NCI-H2107 treated with DMSO at 0.1 percent for 48 hours (cell line): ENCODE measurements at regions not wholly inside any gene's neighbourhood (a gene's known extent, or its start where the extent isn't known, plus 50 kb on each side); places are given as distances from the start of the nearest gene placed in this dataset.
"Not testable (repeated sequence)": the region's sequence is repeated elsewhere in the genome, so short reads cannot be mapped to it uniquely, and the experiment has no call there.

Source experiments
- DNase-seq: peaks from one replicate; lab custom pipeline; 2025; ENCODE audit not compliant: unreplicated experiment; lab: John Stamatoyannopoulos, UW

DNA sequence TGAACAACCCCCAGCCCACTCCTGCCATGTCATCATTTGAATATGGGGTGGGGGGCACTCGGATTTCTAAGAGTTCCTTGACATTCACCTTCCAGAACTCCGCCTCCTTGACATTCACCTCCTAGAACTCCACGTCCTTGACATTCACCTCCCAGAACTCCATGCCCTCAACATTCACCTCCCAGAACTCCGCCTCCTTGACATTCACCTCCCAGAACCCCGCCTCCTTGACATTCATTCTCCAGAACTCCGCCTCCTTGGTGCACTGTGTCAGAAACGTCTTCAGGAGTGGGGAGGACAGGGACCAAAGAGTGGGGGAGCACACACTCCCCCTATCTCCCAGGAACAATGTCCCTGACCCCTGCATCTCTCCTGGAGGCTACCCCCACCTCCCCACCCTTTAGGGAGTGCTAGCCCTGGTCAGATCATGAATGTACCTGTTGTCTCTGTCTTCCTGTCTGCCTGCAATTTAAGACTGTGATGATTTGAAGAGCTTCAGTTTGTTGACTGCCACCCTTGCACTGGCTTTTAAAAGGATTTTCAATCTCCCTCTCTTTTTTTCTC is 110.1 kb downstream of the NPTX2 start:
- DNase-seq, result no peak

DNA sequence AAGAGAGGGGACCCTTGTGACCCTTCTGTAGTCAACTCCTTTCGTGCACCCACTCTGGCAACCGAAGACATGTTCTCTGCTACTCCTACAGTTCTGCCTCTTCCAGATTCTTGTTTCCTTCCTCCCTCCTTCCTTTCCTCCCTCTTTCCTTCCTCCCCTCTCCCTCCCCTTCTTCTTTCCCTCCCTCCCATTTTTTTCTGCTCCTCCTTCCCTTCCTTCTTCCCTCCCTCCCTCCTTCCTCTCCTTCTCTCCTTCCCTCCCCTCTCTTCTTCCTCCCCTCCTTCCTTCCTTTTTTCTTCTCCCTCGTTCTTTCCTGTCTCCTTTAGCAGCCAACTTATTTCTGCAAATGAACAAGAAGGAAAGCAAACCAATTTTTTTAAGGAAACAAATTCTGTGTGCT is 111.5 kb downstream of the NPTX2 start:
- DNase-seq, result no peak

DNA sequence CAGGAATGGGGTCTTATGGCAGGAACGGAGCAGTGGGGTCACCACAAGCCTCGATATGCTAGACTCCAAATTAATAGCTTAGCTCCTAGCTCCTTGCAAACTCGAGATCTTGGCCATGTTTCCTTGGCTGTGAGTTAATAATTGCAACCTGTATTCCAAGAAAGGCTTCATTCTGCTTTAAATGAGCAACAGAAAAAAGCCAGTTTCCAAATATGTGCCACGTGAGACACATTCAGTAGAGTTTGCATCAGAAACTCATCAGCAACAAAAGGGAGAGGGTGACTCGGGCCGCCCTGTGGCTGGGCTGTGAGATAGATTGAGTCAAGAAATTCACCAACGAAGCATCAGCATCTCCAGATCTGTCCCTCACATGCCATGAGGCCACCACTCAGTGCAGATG is 112.0 kb downstream of the NPTX2 start:
- no peak for DNase-seq

GRCh38 chr7:98730326-98730725 is 113.2 kb downstream of the NPTX2 start:
- DNase-seq, result no peak

GRCh38 chr7:98731651-98732050 is 114.6 kb downstream of the NPTX2 start:
- no peak for DNase-seq

DNA sequence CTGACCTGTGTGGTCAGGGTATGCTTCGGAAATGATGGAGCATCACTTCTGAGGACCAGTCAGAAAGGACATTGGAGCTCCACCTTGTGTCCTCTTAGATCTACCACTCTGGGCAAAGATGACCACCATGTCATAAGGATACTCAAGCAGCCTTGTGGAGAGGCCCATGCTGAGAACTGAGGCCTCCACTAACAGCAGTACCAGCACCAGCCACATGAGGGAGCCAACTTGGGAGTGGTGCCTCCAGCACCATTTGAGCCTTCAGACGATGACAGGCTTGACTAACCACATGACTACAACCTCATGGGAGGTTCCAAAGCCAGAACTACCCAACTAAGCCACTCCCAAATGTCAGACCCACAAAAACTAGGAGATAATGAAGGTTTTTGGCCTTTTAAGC is 116.0 kb downstream of the NPTX2 start:
- DNase-seq, result no peak

- no peak for DNase-seq
Measured at GRCh38 chr7:98735801-98736200, 118.7 kb downstream of the NPTX2 start.

DNA sequence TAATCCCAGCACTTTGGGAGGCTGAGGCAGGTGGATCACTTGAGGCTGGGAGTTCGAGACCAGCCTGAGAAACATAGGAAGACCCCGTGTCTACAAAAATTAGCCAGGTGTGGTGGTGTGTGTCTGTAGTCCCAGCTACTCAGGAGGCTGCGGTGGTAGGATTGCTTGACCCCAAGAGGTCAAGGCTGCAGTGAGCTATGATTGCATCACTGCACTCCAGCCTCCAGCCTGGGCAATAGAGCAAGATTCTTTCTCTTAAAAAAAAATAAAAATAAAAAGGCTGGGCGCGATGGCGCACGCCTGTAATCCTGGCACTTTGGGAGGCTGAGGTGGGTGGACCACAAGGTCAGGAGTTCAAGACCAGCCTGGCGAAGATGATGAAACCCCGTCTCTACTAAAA is 119.4 kb downstream of the NPTX2 start:
- not testable (repeated sequence) for DNase-seq

GRCh38 chr7:98737176-98737575 is 120.1 kb downstream of the NPTX2 start:
- DNase-seq, result no peak

- DNase-seq, result no peak
Measured at GRCh38 chr7:98740643-98741042, 123.6 kb downstream of the NPTX2 start.

DNA sequence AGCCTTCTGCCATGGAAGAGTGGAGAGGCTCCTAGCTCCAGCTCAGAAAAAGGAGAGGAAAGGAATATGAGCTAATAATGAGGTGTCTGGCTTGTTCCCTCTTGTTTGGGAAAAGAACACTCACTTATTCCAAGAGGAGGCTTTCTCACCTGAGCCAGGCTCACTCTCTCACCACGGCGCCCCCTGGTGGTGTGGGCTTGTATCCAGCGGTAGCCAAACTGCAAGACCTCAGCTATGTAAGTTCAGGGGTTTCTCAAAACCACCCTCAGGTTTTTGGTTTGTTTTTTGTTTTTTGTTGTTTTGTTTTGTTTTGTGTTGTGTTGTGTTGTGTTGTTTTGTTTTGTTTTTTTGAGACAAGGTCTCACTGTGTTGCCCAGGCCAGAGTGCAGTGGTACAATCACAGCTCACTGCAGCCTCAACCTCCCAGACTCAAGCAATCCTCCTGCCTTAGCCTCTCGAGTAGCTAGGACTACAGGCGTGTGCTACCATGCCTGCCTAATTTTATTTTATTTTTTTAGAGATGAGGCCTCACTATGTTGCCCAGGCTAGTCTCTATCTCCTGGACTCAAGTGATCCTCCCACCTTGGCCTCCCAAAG is 124.0 kb downstream of the TMEM130 start:
- peak; percentile 45 for DNase-seq

DNA sequence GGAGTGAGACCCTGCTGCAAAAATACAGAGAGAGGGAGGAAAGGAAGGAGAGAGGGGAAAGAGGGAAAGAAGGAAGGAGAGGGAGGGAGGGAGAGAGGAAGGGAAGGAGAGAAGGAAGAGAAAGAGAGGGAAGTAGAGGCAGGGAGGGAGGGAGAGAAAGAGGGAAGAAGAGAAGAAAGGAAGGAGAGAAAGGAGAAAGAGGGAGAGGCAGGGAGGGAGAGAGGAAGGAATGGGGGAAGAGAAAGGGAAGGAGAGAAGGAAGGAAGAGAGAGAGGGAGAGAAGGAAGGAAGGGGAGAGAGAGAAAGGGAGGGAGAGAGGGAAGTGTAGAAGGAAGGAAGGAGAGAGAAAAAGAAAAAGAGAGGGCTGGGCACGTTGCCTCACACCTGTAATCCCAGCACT is 121.7 kb downstream of the TMEM130 start:
- no peak for DNase-seq

DNA sequence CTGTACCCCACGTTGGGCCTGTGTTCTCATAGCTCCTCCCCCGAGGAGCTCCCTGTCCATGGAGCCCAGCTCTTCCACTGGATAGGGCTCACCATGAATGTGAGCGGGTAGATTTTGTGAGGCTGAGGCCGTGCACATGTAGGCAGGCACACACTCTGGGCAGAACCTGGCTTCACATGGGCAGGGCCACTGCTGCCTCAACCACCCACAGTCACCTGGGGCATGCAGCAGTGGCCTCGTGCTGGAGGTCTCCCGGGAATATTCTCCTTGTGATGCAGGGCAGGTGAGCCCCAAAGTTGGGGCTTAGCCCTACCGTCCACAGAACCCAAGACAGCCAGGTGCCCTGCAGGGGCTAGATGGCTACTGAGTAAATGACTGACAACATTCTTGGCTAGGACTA is 116.6 kb downstream of the TMEM130 start:
- DNase-seq, result no peak

- no peak for DNase-seq
Measured at GRCh38 chr7:98753989-98754479, 115.8 kb downstream of the TMEM130 start.

DNA sequence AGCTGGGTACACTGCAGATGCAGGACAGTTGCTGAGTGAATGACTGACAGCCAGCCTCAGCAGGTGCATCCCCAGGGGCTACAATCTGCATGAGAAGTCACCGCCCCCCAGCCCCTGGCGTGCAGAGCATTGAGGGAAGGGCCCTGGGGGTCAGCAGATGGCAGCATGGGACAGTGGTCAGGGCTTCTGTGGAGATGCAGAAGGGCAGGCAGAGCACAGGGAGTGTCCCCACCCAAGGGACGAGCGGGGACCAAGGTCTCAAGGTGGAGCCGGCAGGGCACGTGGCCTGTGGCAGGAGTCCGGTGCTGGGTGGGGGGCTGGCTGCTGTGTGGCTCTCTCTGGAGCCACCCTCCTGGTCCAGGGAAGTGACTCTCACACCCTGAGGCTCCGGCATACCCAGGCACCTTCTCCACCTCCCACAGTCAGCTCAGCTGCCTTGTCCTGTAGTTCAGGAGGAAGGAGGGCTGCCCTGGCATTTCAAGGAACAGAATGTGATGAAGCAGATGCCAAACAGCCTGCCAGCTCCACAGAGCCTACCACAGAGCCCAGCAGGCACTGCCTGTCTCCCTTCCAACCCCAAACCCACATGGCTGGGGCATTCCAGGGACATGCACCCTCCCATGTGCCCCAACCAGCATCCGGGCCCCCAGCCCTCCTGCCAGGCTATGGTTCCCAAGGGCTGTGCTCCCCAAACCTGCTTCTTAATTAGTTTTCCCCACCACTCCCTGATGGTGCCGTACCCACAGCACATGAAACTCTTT is 114.5 kb downstream of the TMEM130 start:
- no peak for DNase-seq

- no peak for DNase-seq
Measured at GRCh38 chr7:98758157-98758556, 111.7 kb downstream of the TMEM130 start.

DNA sequence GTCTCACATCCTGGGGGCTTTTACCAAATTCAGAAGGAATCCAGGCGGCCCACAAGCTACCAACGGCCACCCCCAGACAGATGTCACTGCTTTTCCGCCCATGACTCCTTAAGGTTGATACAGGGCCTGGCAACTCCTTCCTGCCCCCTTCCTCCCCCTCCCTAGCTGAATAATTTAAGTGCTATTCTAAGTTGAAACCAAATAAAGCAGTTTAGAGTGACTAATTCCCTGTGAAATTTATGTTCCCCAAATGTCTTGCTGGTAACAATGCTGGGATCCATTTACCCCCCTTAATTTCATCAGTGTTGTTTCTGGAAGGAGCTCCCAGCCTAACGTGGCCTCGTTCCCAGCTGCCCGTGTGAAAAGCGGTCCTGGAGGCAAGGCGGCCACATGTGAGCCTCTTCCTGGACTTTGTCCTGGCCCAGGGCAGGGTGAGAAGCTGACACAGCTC is 109.6 kb downstream of the TMEM130 start:
- no peak for DNase-seq

- DNase-seq, result no peak
Measured at GRCh38 chr7:98761225-98761624, 108.6 kb downstream of the TMEM130 start.

GRCh38 chr7:98762620-98763019 is 107.2 kb downstream of the TMEM130 start:
- DNase-seq, result no peak

GRCh38 chr7:98763441-98763840 is 106.4 kb downstream of the TMEM130 start:
- DNase-seq, result no peak

GRCh38 chr7:98764946-98765345 is 104.9 kb downstream of the TMEM130 start:
- DNase-seq, result no peak

DNA sequence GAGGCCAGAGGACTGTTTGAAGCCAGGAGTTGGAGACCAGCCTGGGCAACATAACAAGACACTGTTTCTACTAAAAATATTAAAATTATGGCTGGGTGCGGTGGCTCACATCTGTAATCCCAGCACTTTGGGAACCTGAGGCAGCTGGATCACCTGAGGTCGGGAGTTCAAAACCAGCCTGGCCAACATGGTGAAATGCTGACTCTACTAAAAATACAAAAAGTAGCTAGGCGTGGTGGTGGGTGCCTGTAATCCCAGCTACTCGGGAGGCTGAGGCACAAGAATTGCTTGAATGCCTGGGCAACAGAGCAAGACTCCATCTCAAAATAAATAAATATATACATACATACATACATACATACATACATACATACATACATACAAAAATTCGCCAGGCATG is 99.7 kb downstream of the TMEM130 start:
- not testable (repeated sequence) for DNase-seq
